H1 (cell line): ENCODE measurements at regions not wholly inside any gene's neighbourhood (a gene's known extent, or its start where the extent isn't known, plus 50 kb on each side); places are given as distances from the start of the nearest gene placed in this dataset.

Source experiments
- CTCF ChIA-PET: fragments of 300-600 bp; sonication (Branson Sonifier 250); formaldehyde crosslinking; loops from one replicate; lab custom pipeline; 2021; ENCODE audit not compliant: partially characterized antibody; lab: Charles Lee
- POLR2A ChIA-PET: fragments of 300-600 bp; sonication (Branson Sonifier 250); formaldehyde crosslinking; loops from one replicate; lab custom pipeline; 2021; ENCODE audit warnings: inconsistent platforms; ENCODE audit not compliant: partially characterized antibody; lab: Charles Lee
- DNase-seq, 2 experiments: peaks; one replicate each; pipeline versions ENCODE4 v3.0.0 to v3.0.0-alpha.2; 2010 to 2022; ENCODE audit warnings: low spot score in 2 of 2, low read depth in 1 of 2, mixed read lengths in 1 of 2
- FAIRE-seq: peaks from 2 replicates; lab custom pipeline; 2011; peaks lifted over from hg19 to GRCh38; lab: Jason Lieb, UNC
- H2AFZ ChIP-seq: 2 replicates; pipeline ENCODE4 v1.8.1; 2012; ENCODE audit warnings: low read length, inconsistent platforms
- H2AK5ac ChIP-seq: 2 replicates; pipeline ENCODE4 v1.6.1; 2013; ENCODE audit warnings: low read depth, low read length
- H2BK120ac ChIP-seq: replicated peaks from 2 replicates; pipeline ENCODE3; 2013; ENCODE audit warnings: low read depth, low read length, inconsistent platforms
- H2BK12ac ChIP-seq: 2 replicates; pipeline ENCODE4 v1.6.1; 2013; ENCODE audit warnings: low read depth, low read length
- H2BK15ac ChIP-seq: 2 replicates; pipeline ENCODE4 v1.6.1; 2013; ENCODE audit warnings: low read length
- H2BK20ac ChIP-seq: 2 replicates; pipeline ENCODE4 v1.6.1; 2013; ENCODE audit warnings: low read length
- H2BK5ac ChIP-seq: 2 replicates; pipeline ENCODE4 v1.6.1; 2013; ENCODE audit warnings: low read depth, low read length
- H3K14ac ChIP-seq: 2 replicates; pipeline ENCODE4 v1.6.1; 2013; ENCODE audit warnings: inconsistent platforms; ENCODE audit not compliant: insufficient read length
- H3K18ac ChIP-seq: 2 replicates; pipeline ENCODE4 v1.6.1; 2013; ENCODE audit warnings: low read length; ENCODE audit errors: extremely low read depth
- H3K23ac ChIP-seq: 2 replicates; pipeline ENCODE4 v1.6.1; 2013; ENCODE audit warnings: inconsistent platforms; ENCODE audit not compliant: insufficient read length
- H3K23me2 ChIP-seq: 2 replicates; pipeline ENCODE4 v1.6.1; 2013; ENCODE audit warnings: low read depth, low read length
- H3K27ac ChIP-seq: 2 replicates; pipeline ENCODE4 v1.6.1; 2011; ENCODE audit warnings: low read depth, low read length, inconsistent platforms
- H3K27me3 ChIP-seq, 4 experiments: replicated peaks in 1 of 4; 1 replicate in 1 of 4; 2 replicates in 3 of 4; pipeline versions ENCODE4 v1.6.1 to v1.8.1; 2011 to 2013; ENCODE audit warnings: low read length in 3 of 4, mild to moderate bottlenecking in 3 of 4, inconsistent platforms in 2 of 4, mixed read lengths in 2 of 4, moderate library complexity in 1 of 4; ENCODE audit not compliant: control insufficient read depth in 3 of 4, insufficient read depth in 3 of 4; ENCODE audit errors: extremely low read depth in 1 of 4
- H3K36me3 ChIP-seq, 4 experiments: 2 replicates each; pipeline versions ENCODE4 v1.6.1 to v1.8.1; 2011 to 2013; ENCODE audit warnings: mild to moderate bottlenecking in 4 of 4, low read length in 3 of 4, moderate library complexity in 2 of 4, control low read depth in 1 of 4, inconsistent platforms in 1 of 4; ENCODE audit not compliant: insufficient read depth in 4 of 4, control insufficient read depth in 2 of 4
- H3K4ac ChIP-seq: replicated peaks from 2 replicates; pipeline ENCODE3; 2013; ENCODE audit warnings: low read length, low read depth, mixed read lengths, inconsistent platforms; ENCODE audit not compliant: insufficient read length
- H3K4me1 ChIP-seq, 4 experiments: replicated peaks in 1 of 4; 1 replicate in 1 of 4; 2 replicates in 3 of 4; pipeline versions ENCODE4 v1.6.1 to v1.8.1; 2011 to 2013; ENCODE audit warnings: low read length in 3 of 4, inconsistent platforms in 2 of 4, mixed read lengths in 1 of 4; ENCODE audit not compliant: insufficient read depth in 4 of 4, control insufficient read depth in 3 of 4
- H3K4me2 ChIP-seq, 2 experiments: 2 replicates each; pipeline versions ENCODE4 v1.6.1 to v1.8.1; 2011 to 2013; ENCODE audit warnings: low read depth in 2 of 2, low read length in 2 of 2, control low read depth in 1 of 2, inconsistent platforms in 1 of 2, mild to moderate bottlenecking in 1 of 2; ENCODE audit not compliant: insufficient read depth in 1 of 2
- H3K4me3 ChIP-seq, 4 experiments: fragments of 200-600, 300-600 bp in 1 of 4; sonication (generic), shearing (Covaris generic), sonication (Bioruptor Twin) in 1 of 4; 2 replicates each; pipeline versions ENCODE4 v1.5.1 to v1.8.1; 2011 to 2016; ENCODE audit warnings: low read length in 4 of 4, low read depth in 3 of 4, control low read depth in 2 of 4, inconsistent platforms in 2 of 4, mild to moderate bottlenecking in 2 of 4, mixed read lengths in 1 of 4, moderate library complexity in 1 of 4; ENCODE audit not compliant: insufficient read depth in 2 of 4; ENCODE audit errors: extremely low read depth in 1 of 4
- H3K56ac ChIP-seq: replicated peaks from 2 replicates; pipeline ENCODE3; 2013; ENCODE audit warnings: low read depth, mild to moderate bottlenecking, mixed read lengths, low read length, inconsistent platforms; ENCODE audit not compliant: insufficient read length
- H3K79me1 ChIP-seq: 2 replicates; pipeline ENCODE4 v1.6.1; 2013; ENCODE audit warnings: low read depth, low read length, control low read depth
- H3K79me2 ChIP-seq, 2 experiments: 2 replicates each; pipeline versions ENCODE4 v1.6.1 to v1.8.1; 2012 to 2013; ENCODE audit warnings: low read length in 2 of 2, mild to moderate bottlenecking in 2 of 2, inconsistent platforms in 1 of 2; ENCODE audit not compliant: insufficient read depth in 2 of 2, control insufficient read depth in 1 of 2
- H3K9ac ChIP-seq, 4 experiments: replicated peaks in 1 of 4; 1 replicate in 1 of 4; 2 replicates in 3 of 4; pipeline versions ENCODE4 v1.6.1 to v1.8.1; 2011 to 2013; ENCODE audit warnings: low read depth in 3 of 4, low read length in 3 of 4, control low read depth in 2 of 4, mild to moderate bottlenecking in 2 of 4, moderate library complexity in 2 of 4, inconsistent platforms in 1 of 4; ENCODE audit errors: extremely low read depth in 1 of 4
- H3K9me3 ChIP-seq, 2 experiments: 2 replicates each; pipeline versions ENCODE4 v1.6.1 to v1.8.1; 2012 to 2013; ENCODE audit warnings: mild to moderate bottlenecking in 2 of 2, moderate library complexity in 2 of 2, control low read depth in 1 of 2, inconsistent platforms in 1 of 2, low read depth in 1 of 2, low read length in 1 of 2, mixed read lengths in 1 of 2; ENCODE audit not compliant: insufficient read depth in 2 of 2
- H4K20me1 ChIP-seq, 2 experiments: replicated peaks in 1 of 2; 2 replicates each; pipeline versions ENCODE3 to v1.8.1; 2011 to 2013; ENCODE audit warnings: inconsistent platforms in 2 of 2, low read length in 2 of 2, mild to moderate bottlenecking in 1 of 2; ENCODE audit not compliant: insufficient read depth in 2 of 2, control insufficient read depth in 1 of 2
- H4K5ac ChIP-seq: 2 replicates; pipeline ENCODE4 v1.6.1; 2013; ENCODE audit warnings: low read length, low read depth, mixed read lengths, inconsistent platforms; ENCODE audit not compliant: insufficient read length
- H4K8ac ChIP-seq: 2 replicates; pipeline ENCODE4 v1.8.0; 2013; ENCODE audit warnings: mild to moderate bottlenecking, moderate library complexity, low read length, inconsistent platforms; ENCODE audit not compliant: insufficient read depth; ENCODE audit errors: extremely low read depth
- H4K91ac ChIP-seq: replicated peaks from 2 replicates; pipeline ENCODE3; 2013; ENCODE audit warnings: low read length, mixed read lengths, inconsistent platforms; ENCODE audit not compliant: insufficient read length
- ASH2L ChIP-seq: fragments of 200-600, 300-600 bp; sonication (generic); IDR thresholded peaks from one replicate; pipeline ENCODE4 v1.7.1; 2017; ENCODE audit warnings: low read length
- BACH1 ChIP-seq: IDR thresholded peaks from 2 replicates; pipeline ENCODE4 v1.6.1; 2012; ENCODE audit warnings: low read length, improper control_type of control experiment
- BCL11A ChIP-seq, 2 experiments: IDR thresholded peaks; one replicate each; pipeline ENCODE4 v1.6.1; 2011; ENCODE audit warnings: low read depth in 2 of 2, low read length in 2 of 2, mild to moderate bottlenecking in 2 of 2
- CEBPB ChIP-seq: IDR thresholded peaks from 2 replicates; pipeline ENCODE4 v1.6.1; 2012; ENCODE audit warnings: low read depth, low read length
- CHD1 ChIP-seq: IDR thresholded peaks from 2 replicates; pipeline ENCODE4 v1.6.1; 2012; ENCODE audit warnings: low read depth, low read length, improper control_type of control experiment
- GTF2F1 ChIP-seq: IDR thresholded peaks from 2 replicates; pipeline ENCODE4 v1.6.1; 2012; ENCODE audit warnings: low read depth, low read length, improper control_type of control experiment, borderline replicate concordance
- HDAC6 ChIP-seq: IDR thresholded peaks from one replicate; pipeline ENCODE4 v1.7.1; 2012; ENCODE audit warnings: low read depth, mild to moderate bottlenecking, inconsistent platforms, low read length, moderate library complexity
- JUN ChIP-seq: IDR thresholded peaks from 2 replicates; pipeline ENCODE4 v1.6.1; 2011; ENCODE audit warnings: low read depth, mild to moderate bottlenecking, improper control_type of control experiment, low read length
- JUND ChIP-seq: IDR thresholded peaks from 2 replicates; pipeline ENCODE4 v1.6.1; 2011; ENCODE audit warnings: mild to moderate bottlenecking, improper control_type of control experiment, low read length
- KDM4A ChIP-seq: IDR thresholded peaks from one replicate; pipeline ENCODE4 v1.7.1; 2012; ENCODE audit warnings: low read depth, mild to moderate bottlenecking, moderate library complexity, low read length, inconsistent platforms; ENCODE audit not compliant: severe bottlenecking
- KDM5A ChIP-seq: fragments of 200-600 bp; IDR thresholded peaks from 2 replicates; pipeline ENCODE4 v1.7.1; 2012; ENCODE audit warnings: mild to moderate bottlenecking, low read length, inconsistent platforms, mixed read lengths
- POLR2A ChIP-seq, 2 experiments: IDR thresholded peaks; 1 replicate in 1 of 2; 2 replicates in 1 of 2; pipeline ENCODE4 v1.6.1; 2011; ENCODE audit warnings: low read depth in 2 of 2, low read length in 2 of 2, mild to moderate bottlenecking in 2 of 2; ENCODE audit errors: control extremely low read depth in 1 of 2
- RNF2 ChIP-seq: fragments of 200-900, 300-1000 bp; sonication (generic); IDR thresholded peaks from 2 replicates; pipeline ENCODE4 v1.7.1; 2016; ENCODE audit warnings: borderline replicate concordance, low read depth, mild to moderate bottlenecking, antibody characterized with exemption, low read length; ENCODE audit not compliant: poor library complexity, severe bottlenecking; ENCODE audit errors: missing control alignments
- RXRA ChIP-seq: IDR thresholded peaks from 2 replicates; pipeline ENCODE4 v1.6.1; 2011; ENCODE audit warnings: low read depth, mild to moderate bottlenecking, low read length, moderate library complexity; ENCODE audit not compliant: insufficient read depth
- SP1 ChIP-seq: IDR thresholded peaks from 2 replicates; pipeline ENCODE4 v1.6.1; 2011; ENCODE audit warnings: low read depth, low read length
- SP2 ChIP-seq: IDR thresholded peaks from 2 replicates; pipeline ENCODE4 v1.6.1; 2012; ENCODE audit warnings: mild to moderate bottlenecking, low read length, inconsistent platforms
- TBP ChIP-seq: IDR thresholded peaks from 2 replicates; pipeline ENCODE4 v1.6.1; 2011; ENCODE audit warnings: low read depth, low read length, improper control_type of control experiment
- TEAD4 ChIP-seq: IDR thresholded peaks from 2 replicates; pipeline ENCODE4 v1.6.1; 2012; ENCODE audit warnings: low read depth, low read length, inconsistent platforms, mixed read lengths
- WGBS, 2 experiments: shearing (Covaris generic) in 1 of 2; methylation state at CpG; one replicate each; pipeline versions ENCODE4 v1.1.6 to v1.1.7; 2013 to 2015; ENCODE audit warnings: low lambda C conversion rate in 2 of 2, mixed read lengths in 2 of 2, inconsistent platforms in 1 of 2, low coverage in 1 of 2, missing lambda C conversion rate in 1 of 2; ENCODE audit not compliant: insufficient replicate concordance in 2 of 2, insufficient coverage in 1 of 2, insufficient read length in 1 of 2; ENCODE audit errors: extremely low coverage in 1 of 2, missing lambda C conversion rate in 1 of 2; 5-methylcytosine and 5-hydroxymethylcytosine counted together

GRCh38 chr7:106450716-106451115, 165.9 kb upstream of the NAMPT start:
- no peak overlapping the region for H2BK120ac ChIP-seq
- H3K23me2 ChIP-seq, result no peaks in the 10 kb centered on the region
- H3K23ac ChIP-seq, result no peak overlapping the region
- no peak overlapping the region for H2AFZ ChIP-seq
- no peak overlapping the region for H3K27ac ChIP-seq
- no peaks in the 10 kb centered on the region for H3K79me2 ChIP-seq
- H2BK20ac ChIP-seq, result no peak overlapping the region
- H3K4ac ChIP-seq, result no peak overlapping the region
- no peak overlapping the region for H2BK15ac ChIP-seq
- H2BK12ac ChIP-seq, result no peak overlapping the region
- no peak for TF ChIP-seq KDM5A
- TF ChIP-seq GTF2F1, result no peak
- no peak for TF ChIP-seq RNF2
- TF ChIP-seq BCL11A (IDR thresholded peaks at IDR 0.05; ENCODE audit: low read depth in 2 of 2, low read length in 2 of 2), result no peak
- TF ChIP-seq RXRA, result no peak
- no peak for TF ChIP-seq JUND
- no peak for TF ChIP-seq ASH2L
- TF ChIP-seq BACH1, result no peak
- TF ChIP-seq TBP, result no peak
- TF ChIP-seq POLR2A (IDR thresholded peaks at IDR 0.05; ENCODE audit: control extremely low read depth in 1 of 2, low read depth in 2 of 2, low read length in 2 of 2), result no peak
- no peak for TF ChIP-seq JUN
- TF ChIP-seq CEBPB, result no peak
- TF ChIP-seq SP2, result no peak
- TF ChIP-seq TEAD4, result no peak
- TF ChIP-seq HDAC6, result no peak
- no peak for TF ChIP-seq CHD1
- TF ChIP-seq KDM4A, result no peak
- no peak for TF ChIP-seq SP1
- no peak overlapping the region for H3K9ac ChIP-seq
- no peak overlapping the region for H3K4me3 ChIP-seq
- H3K56ac ChIP-seq, result no peak overlapping the region
- CTCF ChIA-PET, result no interaction called here
- peaks cover 14 to 22% of the 10 kb centered on the region in 2 experiments for H3K9me3 ChIP-seq
- no peak overlapping the region for H2BK5ac ChIP-seq
- H4K8ac ChIP-seq, result no peak overlapping the region
- no peak overlapping the region for H4K91ac ChIP-seq
- H2AK5ac ChIP-seq, result no peak overlapping the region
- no peaks in the 10 kb centered on the region for H3K4me1 ChIP-seq
- H3K18ac ChIP-seq, result no peak overlapping the region
- FAIRE-seq (no peak), DNase-seq (no peak)
- H3K4me2 ChIP-seq, result no peak overlapping the region
- POLR2A ChIA-PET, result no interaction called here
- H3K79me1 ChIP-seq, result no peaks in the 10 kb centered on the region
- H3K14ac ChIP-seq, result no peak overlapping the region
- H3K36me3 ChIP-seq, result no peaks in the 10 kb centered on the region; a peak in 1 of 8 replicates
- H4K20me1 ChIP-seq, result no peaks in the 10 kb centered on the region
- no peak overlapping the region for H4K5ac ChIP-seq
- WGBS, 2 experiments, result 100% methylated on average over 3 of the region's 3 CpGs; no CpG with 5 or more reads in 1 of the 2 experiments
- H3K27me3 ChIP-seq, result no peaks in the 10 kb centered on the region
